Vagina (tissue), 2 donors: ENCODE measurements at regions not wholly inside any gene's neighbourhood (a gene's known extent, or its start where the extent isn't known, plus 50 kb on each side); places are given as distances from the start of the nearest gene placed in this dataset.

Experiments used
- DNase-seq, 2 donors: peaks; one replicate each; pipeline ENCODE4 v3.0.0-alpha.2; 2017; ENCODE audit errors: extremely low spot score in 2 of 2
- H3K27ac ChIP-seq: fragments of 200-600 bp; sonication (generic); one replicate; pipeline ENCODE4 v1.5.1; 2019
- H3K27me3 ChIP-seq: fragments of 200-600 bp; sonication (generic); one replicate; pipeline ENCODE4 v1.5.1; 2019
- H3K36me3 ChIP-seq, 2 donors: fragments of 200-600 bp; sonication (generic); one replicate each; pipeline ENCODE4 v1.5.1; 2017 to 2019
- H3K4me1 ChIP-seq: fragments of 200-600 bp; sonication (generic); one replicate; pipeline ENCODE4 v1.5.1; 2019
- H3K4me3 ChIP-seq, 2 donors: fragments of 200-600 bp; sonication (generic); 1 replicate in 1 of 2; 2 replicates in 1 of 2; pipeline ENCODE4 v1.5.1; 2016 to 2019
- H3K9me3 ChIP-seq: fragments of 200-600 bp; sonication (generic); one replicate; pipeline ENCODE4 v1.5.1; 2019
- CTCF ChIP-seq, 3 experiments: fragments of 450-650 bp in 2 of 3; fragments of 200-600 bp in 1 of 3; sonication (generic) in 1 of 3; IDR thresholded peaks; one replicate each; pipeline ENCODE4 v1.5.1; 2017 to 2019; ENCODE audit warnings: antibody characterized with exemption in 3 of 3, mild to moderate bottlenecking in 2 of 3, moderate library complexity in 2 of 3
- POLR2A ChIP-seq, 2 donors: fragments of 450-650 bp; IDR thresholded peaks; one replicate each; pipeline ENCODE4 v1.6.1; 2017; ENCODE audit warnings: antibody characterized with exemption in 2 of 2, mild to moderate bottlenecking in 2 of 2, moderate library complexity in 2 of 2
- POLR2AphosphoS5 ChIP-seq, 2 donors: sonication (generic); formaldehyde crosslinking; IDR thresholded peaks; one replicate each; pipeline ENCODE4 v1.9.0; 2017; ENCODE audit warnings: antibody characterized with exemption in 2 of 2, mild to moderate bottlenecking in 2 of 2, low read depth in 1 of 2; ENCODE audit not compliant: insufficient read depth in 1 of 2
- intact Hi-C: fragments of 100-400 bp; cut with DNase I; formaldehyde crosslinking; loops from one replicate; pipeline ENCODE4 v1.15.1; 2023

DNA sequence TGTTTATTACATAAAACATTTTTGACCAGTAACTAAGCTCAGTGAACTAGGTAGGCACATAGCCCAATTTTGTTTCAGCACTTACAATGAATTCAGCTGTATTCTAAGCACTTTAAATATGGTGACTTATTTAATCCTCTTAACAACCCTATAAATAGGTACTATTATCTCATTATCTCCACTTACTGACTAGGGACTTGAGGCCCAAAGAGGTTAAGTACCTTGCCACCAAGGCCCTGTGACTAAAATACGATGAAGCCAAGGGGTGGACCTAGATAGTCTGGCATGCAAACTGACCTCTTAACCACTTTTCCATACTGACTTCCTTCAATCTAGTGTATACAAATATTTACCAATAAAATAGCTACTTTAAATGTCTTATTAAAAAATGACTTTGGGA lies 266.4 kb downstream of the ZNF608 start:
- H3K9me3 ChIP-seq = no peaks in the 10 kb centered on the region
- H3K27ac ChIP-seq = no peak overlapping the region
- H3K4me1 ChIP-seq = no peaks in the 10 kb centered on the region
- TF ChIP-seq CTCF (IDR thresholded peaks at IDR 0.05) (no peak), POLR2A (IDR thresholded peaks at IDR 0.05) (no peak), POLR2AphosphoS5 (IDR thresholded peaks at IDR 0.05; ENCODE audit: insufficient read depth in 1 of 2, low read depth in 1 of 2) (no peak)
- no peaks in the 10 kb centered on the region for H3K27me3 ChIP-seq
- H3K4me3 ChIP-seq = no peak overlapping the region
- intact Hi-C loops = no loop called here
- no peaks in the 10 kb centered on the region for H3K36me3 ChIP-seq
- DNase-seq = no peak

- Histone ChIP-seq H3K27me3 (no peaks in the 10 kb centered on the region), H3K36me3 (no peaks in the 10 kb centered on the region), H3K4me3 (no peak overlapping the region), H3K9me3 (no peaks in the 10 kb centered on the region), H3K27ac (no peak overlapping the region), H3K4me1 (no peaks in the 10 kb centered on the region)
- DNase-seq = no peak
- TF ChIP-seq POLR2A (IDR thresholded peaks at IDR 0.05) (no peak), POLR2AphosphoS5 (IDR thresholded peaks at IDR 0.05; ENCODE audit: insufficient read depth in 1 of 2, low read depth in 1 of 2) (no peak), CTCF (IDR thresholded peaks at IDR 0.05) (no peak)
- intact Hi-C loops = no loop called here
Measured at GRCh38 chr5:124478264-124478663, 268.2 kb downstream of the ZNF608 start.

GRCh38 chr5:124477577-124477976 lies 268.9 kb downstream of the ZNF608 start:
- no peak for TF ChIP-seq POLR2A (IDR thresholded peaks at IDR 0.05)
- TF ChIP-seq POLR2AphosphoS5 (IDR thresholded peaks at IDR 0.05; ENCODE audit: insufficient read depth in 1 of 2, low read depth in 1 of 2) = no peak
- no peak for TF ChIP-seq CTCF (IDR thresholded peaks at IDR 0.05)
- Histone ChIP-seq H3K27ac (no peak overlapping the region), H3K4me1 (no peaks in the 10 kb centered on the region), H3K27me3 (no peaks in the 10 kb centered on the region), H3K4me3 (no peak overlapping the region), H3K9me3 (no peaks in the 10 kb centered on the region), H3K36me3 (no peaks in the 10 kb centered on the region)
- no peak for DNase-seq
- intact Hi-C loops = no loop called here

GRCh38 chr5:124477062-124477461 lies 269.4 kb downstream of the ZNF608 start:
- intact Hi-C loops = no loop called here
- no peak for TF ChIP-seq CTCF (IDR thresholded peaks at IDR 0.05)
- TF ChIP-seq POLR2A (IDR thresholded peaks at IDR 0.05) = no peak
- TF ChIP-seq POLR2AphosphoS5 (IDR thresholded peaks at IDR 0.05; ENCODE audit: insufficient read depth in 1 of 2, low read depth in 1 of 2) = no peak
- Histone ChIP-seq H3K27ac (no peak overlapping the region), H3K4me1 (no peaks in the 10 kb centered on the region), H3K36me3 (no peaks in the 10 kb centered on the region), H3K9me3 (no peaks in the 10 kb centered on the region), H3K27me3 (no peaks in the 10 kb centered on the region), H3K4me3 (no peak overlapping the region)
- no peak for DNase-seq

DNA sequence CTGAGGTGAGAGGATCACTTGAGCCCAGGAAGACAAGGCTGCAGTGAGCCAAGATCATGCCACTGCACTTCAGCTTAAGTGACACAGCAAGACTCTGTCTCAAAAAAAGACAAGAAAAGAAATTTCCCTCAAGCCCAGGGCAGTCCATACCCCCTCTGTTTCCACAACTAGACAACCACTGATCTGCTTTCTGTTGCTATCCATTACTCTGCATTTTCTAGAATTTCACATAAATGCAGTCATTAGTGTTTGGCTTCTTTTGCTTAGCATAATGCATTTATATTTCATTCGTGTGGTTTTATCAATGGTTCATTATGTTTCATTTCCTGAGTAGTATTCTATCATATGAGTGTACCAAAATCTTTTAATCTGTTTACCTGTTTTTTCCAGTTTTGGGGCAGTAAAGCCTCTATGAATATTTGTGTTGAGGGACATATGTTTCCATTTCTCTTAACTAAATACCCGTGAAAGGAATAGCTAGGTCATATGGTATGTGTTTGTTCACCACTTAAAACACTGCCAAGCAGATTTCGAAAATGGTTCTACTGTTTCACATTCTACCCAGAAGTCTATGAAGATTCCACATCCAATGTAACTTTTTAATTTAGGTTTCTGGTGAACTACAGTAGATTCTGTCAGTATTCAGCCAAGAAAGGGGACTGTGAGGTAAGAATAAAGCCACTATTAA lies 271.8 kb downstream of the ZNF608 start:
- TF ChIP-seq POLR2A (IDR thresholded peaks at IDR 0.05) = no peak
- TF ChIP-seq POLR2AphosphoS5 (IDR thresholded peaks at IDR 0.05; ENCODE audit: insufficient read depth in 1 of 2, low read depth in 1 of 2) = no peak
- TF ChIP-seq CTCF (IDR thresholded peaks at IDR 0.05) = no peak
- H3K4me3 ChIP-seq = no peak overlapping the region
- intact Hi-C loops = no loop called here
- no peaks in the 10 kb centered on the region for H3K4me1 ChIP-seq
- no peak for DNase-seq
- no peaks in the 10 kb centered on the region for H3K36me3 ChIP-seq
- H3K27me3 ChIP-seq = no peaks in the 10 kb centered on the region
- no peaks in the 10 kb centered on the region for H3K9me3 ChIP-seq
- H3K27ac ChIP-seq = no peak overlapping the region
